CD14-positive monocyte (primary cell): ENCODE measurements at regions not wholly inside any gene's neighbourhood (a gene's known extent, or its start where the extent isn't known, plus 50 kb on each side); places are given as distances from the start of the nearest gene placed in this dataset.

Experiments
- DNase-seq, 3 donors: peaks; one replicate each; pipeline ENCODE4 v3.0.0-alpha.2; 2011 to 2022
- H2AFZ ChIP-seq: 2 replicates; pipeline ENCODE4 v1.6.0; 2012; ENCODE audit warnings: mild to moderate bottlenecking, low read depth, low read length, inconsistent platforms; ENCODE audit not compliant: insufficient read depth, poor library complexity, severe bottlenecking
- H3K27ac ChIP-seq, 2 donors: 1 replicate in 1 of 2; 2 replicates in 1 of 2; pipeline ENCODE4 v1.5.1; 2012 to 2013; ENCODE audit warnings: low read length in 2 of 2, control low read depth in 1 of 2, inconsistent platforms in 1 of 2, low read depth in 1 of 2, mild to moderate bottlenecking in 1 of 2
- H3K27me3 ChIP-seq, 2 donors: one replicate each; pipeline versions ENCODE4 v1.6.0 to v1.6.1; 2011 to 2013; ENCODE audit warnings: low read length in 2 of 2; ENCODE audit not compliant: control insufficient read depth in 2 of 2, insufficient read depth in 2 of 2
- H3K36me3 ChIP-seq, 2 donors: replicated peaks in 1 of 2; 1 replicate in 1 of 2; 2 replicates in 1 of 2; pipeline versions ENCODE4 v1.5.1 to v1.6.1; 2012 to 2013; ENCODE audit warnings: low read length in 2 of 2, control low read depth in 1 of 2, inconsistent platforms in 1 of 2, mild to moderate bottlenecking in 1 of 2; ENCODE audit not compliant: insufficient read depth in 2 of 2, control insufficient read depth in 1 of 2
- H3K4me1 ChIP-seq, 2 donors: 1 replicate in 1 of 2; 2 replicates in 1 of 2; pipeline versions ENCODE4 v1.5.1 to v1.6.1; 2012 to 2013; ENCODE audit warnings: low read length in 2 of 2, control low read depth in 1 of 2, inconsistent platforms in 1 of 2, mild to moderate bottlenecking in 1 of 2, moderate library complexity in 1 of 2; ENCODE audit not compliant: insufficient read depth in 2 of 2, control insufficient read depth in 1 of 2
- H3K4me2 ChIP-seq: replicated peaks from 2 replicates; pipeline ENCODE3; 2012; ENCODE audit warnings: low read length, moderate library complexity, mild to moderate bottlenecking; ENCODE audit not compliant: poor library complexity, severe bottlenecking; ENCODE audit errors: extremely low read depth
- H3K4me3 ChIP-seq, 3 experiments: fragments of 200-600 bp in 1 of 3; sonication (generic) in 1 of 3; replicated peaks in 1 of 3; 1 replicate in 2 of 3; 2 replicates in 1 of 3; pipeline ENCODE4 v1.5.1; 2011 to 2013; ENCODE audit warnings: low read length in 3 of 3, mild to moderate bottlenecking in 3 of 3, control low read depth in 2 of 3, low read depth in 2 of 3, inconsistent platforms in 1 of 3, moderate library complexity in 1 of 3
- H3K79me2 ChIP-seq: 2 replicates; pipeline ENCODE4 v1.6.0; 2012; ENCODE audit warnings: mild to moderate bottlenecking, control low read depth, inconsistent platforms, low read length, moderate library complexity; ENCODE audit not compliant: insufficient read depth
- H3K9ac ChIP-seq: 2 replicates; pipeline ENCODE4 v1.6.0; 2017; ENCODE audit warnings: low read length, mild to moderate bottlenecking; ENCODE audit not compliant: insufficient read depth, poor library complexity, severe bottlenecking
- H3K9me3 ChIP-seq, 2 donors: replicated peaks in 1 of 2; 1 replicate in 1 of 2; 2 replicates in 1 of 2; pipeline versions ENCODE4 v1.5.1 to v1.6.1; 2012 to 2013; ENCODE audit warnings: low read length in 2 of 2, control low read depth in 1 of 2; ENCODE audit not compliant: control insufficient read depth in 1 of 2, insufficient read depth in 1 of 2
- H4K20me1 ChIP-seq: 2 replicates; pipeline ENCODE4 v1.6.0; 2012; ENCODE audit warnings: mild to moderate bottlenecking, low read length, control low read depth, moderate library complexity; ENCODE audit not compliant: insufficient read depth
- H3K27ac Mint-ChIP-seq, 7 donors: one replicate each; pipeline ENCODE4 v1.8.0; 2020; ENCODE audit warnings: mild to moderate bottlenecking in 7 of 7, mixed read lengths in 7 of 7, moderate library complexity in 6 of 7, inconsistent platforms in 2 of 7
- H3K27me3 Mint-ChIP-seq, 3 donors: one replicate each; pipeline ENCODE4 v1.8.0; 2021 to 2022; ENCODE audit warnings: low read depth in 3 of 3, mild to moderate bottlenecking in 3 of 3, mixed read lengths in 3 of 3, moderate library complexity in 3 of 3, inconsistent platforms in 1 of 3
- H3K36me3 Mint-ChIP-seq, 2 donors: one replicate each; pipeline ENCODE4 v1.8.0; 2020; ENCODE audit warnings: mixed read lengths in 2 of 2, inconsistent platforms in 1 of 2, mild to moderate bottlenecking in 1 of 2
- H3K4me1 Mint-ChIP-seq: one replicate; pipeline ENCODE4 v1.8.0; 2020; ENCODE audit warnings: mild to moderate bottlenecking, mixed read lengths
- H3K4me3 Mint-ChIP-seq, 2 donors: one replicate each; pipeline ENCODE4 v1.8.0; 2020; ENCODE audit warnings: mild to moderate bottlenecking in 2 of 2, mixed read lengths in 2 of 2, moderate library complexity in 1 of 2
- H3K9me3 Mint-ChIP-seq, 7 donors: one replicate each; pipeline ENCODE4 v1.8.0; 2020 to 2022; ENCODE audit warnings: mixed read lengths in 7 of 7, mild to moderate bottlenecking in 6 of 7, moderate library complexity in 6 of 7, inconsistent platforms in 2 of 7
- CTCF ChIP-seq: fragments of 200-600 bp; IDR thresholded peaks from one replicate; pipeline ENCODE4 v1.8.0; 2022; ENCODE audit warnings: antibody characterized with exemption, mild to moderate bottlenecking
- whole genome bisulfite sequencing: methylation state at CpG from one replicate; pipeline ENCODE4 v1.1.5; 2013; ENCODE audit warnings: missing lambda C conversion rate; ENCODE audit not compliant: insufficient coverage; 5-methylcytosine and 5-hydroxymethylcytosine counted together
- intact Hi-C, 2 donors: fragments of 100-400 bp; cut with micrococcal nuclease; formaldehyde crosslinking; loops; one replicate each; pipeline versions ENCODE4 v1.15.0 to v1.15.1; 2023

GRCh38 chr10:2214092-2214491 is 476.8 kb upstream of the ADARB2 start:
- Histone ChIP-seq H3K79me2 (no peaks in the 10 kb centered on the region), H3K27me3 (no peaks in the 10 kb centered on the region), H3K4me3 (no peak overlapping the region), H4K20me1 (no peaks in the 10 kb centered on the region), H3K4me1 (no peaks in the 10 kb centered on the region), H3K36me3 (no peaks in the 10 kb centered on the region), H3K9ac (no peak overlapping the region), H3K4me2 (no peak overlapping the region), H2AFZ (no peak overlapping the region), H3K27ac (no peak overlapping the region), H3K9me3 (peaks cover 2 to 5% of the 10 kb centered on the region in 2 donors)
- Mint-ChIP-seq H3K4me1 (no peaks in the 10 kb centered on the region), H3K27ac (no peak overlapping the region), H3K9me3 (peaks cover 0 to 11% (median 5%) of the 10 kb centered on the region in 7 donors), H3K4me3 (no peak overlapping the region), H3K27me3 (peaks cover 0 to 3% (median 0%) of the 10 kb centered on the region in 3 donors), H3K36me3 (no peaks in the 10 kb centered on the region)
- intact Hi-C loops: no loop called here
- DNase-seq: no peak
- WGBS: 92% methylated on average over 12 of the region's 12 CpGs
- no peak for TF ChIP-seq CTCF

GRCh38 chr10:2212244-2212834 is 475.0 kb upstream of the ADARB2 start:
- H3K27me3 ChIP-seq: no peaks in the 10 kb centered on the region
- no peak overlapping the region for H3K4me2 ChIP-seq
- Mint-ChIP-seq H3K36me3 (no peaks in the 10 kb centered on the region), H3K4me3 (no peak overlapping the region), H3K9me3 (peaks cover 3 to 18% (median 7%) of the 10 kb centered on the region in 7 donors), H3K27ac (no peak overlapping the region), H3K27me3 (peaks cover 0 to 2% (median 0%) of the 10 kb centered on the region in 3 donors), H3K4me1 (no peaks in the 10 kb centered on the region)
- H3K4me1 ChIP-seq: no peaks in the 10 kb centered on the region
- no peaks in the 10 kb centered on the region for H3K36me3 ChIP-seq
- no peak overlapping the region for H2AFZ ChIP-seq
- no peaks in the 10 kb centered on the region for H3K79me2 ChIP-seq
- H3K9me3 ChIP-seq: peaks cover 5 to 14% of the 10 kb centered on the region in 2 donors
- H3K9ac ChIP-seq: no peak overlapping the region
- no peak overlapping the region for H3K27ac ChIP-seq
- H4K20me1 ChIP-seq: no peaks in the 10 kb centered on the region
- no peak overlapping the region for H3K4me3 ChIP-seq
- TF ChIP-seq CTCF: no peak
- WGBS: 90% methylated on average over 5 of the region's 11 CpGs
- no peak for DNase-seq
- intact Hi-C loops: no loop called here
